NCI-H2196 treated with DMSO at 0.1 percent for 48 hours (cell line): ENCODE measurements at regions not wholly inside any gene's neighbourhood (a gene's known extent, or its start where the extent isn't known, plus 50 kb on each side); places are given as distances from the start of the nearest gene placed in this dataset.

ENCODE experiments used
- DNase-seq: peaks from one replicate; lab custom pipeline; 2025; ENCODE audit not compliant: unreplicated experiment; lab: John Stamatoyannopoulos, UW

DNA sequence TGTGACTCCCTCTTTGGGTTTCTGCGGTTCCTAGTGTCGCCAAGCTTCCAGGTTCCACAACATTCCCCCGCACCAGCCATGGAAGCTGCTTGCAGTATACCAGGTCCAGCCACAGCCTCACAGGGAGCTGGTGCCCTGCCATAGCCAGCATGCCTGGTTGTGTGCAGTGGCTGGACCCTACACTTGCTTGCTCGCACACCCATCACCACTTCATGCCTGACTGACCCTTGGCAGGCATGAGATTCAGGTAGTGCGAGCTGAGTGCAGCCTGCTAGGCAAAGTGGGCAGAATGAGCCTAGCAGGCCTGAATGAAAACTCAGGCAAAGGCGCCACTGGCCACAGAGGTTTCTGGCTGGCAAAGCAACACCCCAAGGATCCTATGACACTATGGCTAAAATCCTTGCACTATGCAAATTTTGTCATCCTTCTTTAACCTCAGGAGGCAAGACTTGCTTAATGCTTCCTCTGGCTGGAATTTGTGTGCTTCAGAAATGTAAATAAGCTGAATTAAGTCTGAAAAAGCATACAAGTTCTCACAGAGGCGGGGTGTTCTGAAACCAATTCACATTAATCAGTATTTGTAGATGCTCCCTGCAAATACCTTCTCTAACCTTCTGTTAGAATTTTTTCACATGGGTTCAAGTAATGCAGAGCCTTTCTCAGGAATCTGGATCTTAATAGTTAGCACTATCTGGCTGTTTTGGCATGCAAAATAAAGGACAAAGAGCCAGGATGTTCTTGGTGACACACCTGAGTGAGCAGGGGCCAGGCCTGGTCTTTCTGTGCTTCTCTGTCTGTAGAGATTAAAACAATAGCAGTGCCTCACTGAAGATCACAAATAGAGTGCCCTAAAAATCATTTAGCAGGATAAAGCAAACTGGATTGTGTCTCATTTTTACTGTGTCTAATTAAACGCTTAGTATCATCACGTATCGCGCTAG is 256.9 kb downstream of the GPATCH2 start:
- DNase-seq: no peak

DNA sequence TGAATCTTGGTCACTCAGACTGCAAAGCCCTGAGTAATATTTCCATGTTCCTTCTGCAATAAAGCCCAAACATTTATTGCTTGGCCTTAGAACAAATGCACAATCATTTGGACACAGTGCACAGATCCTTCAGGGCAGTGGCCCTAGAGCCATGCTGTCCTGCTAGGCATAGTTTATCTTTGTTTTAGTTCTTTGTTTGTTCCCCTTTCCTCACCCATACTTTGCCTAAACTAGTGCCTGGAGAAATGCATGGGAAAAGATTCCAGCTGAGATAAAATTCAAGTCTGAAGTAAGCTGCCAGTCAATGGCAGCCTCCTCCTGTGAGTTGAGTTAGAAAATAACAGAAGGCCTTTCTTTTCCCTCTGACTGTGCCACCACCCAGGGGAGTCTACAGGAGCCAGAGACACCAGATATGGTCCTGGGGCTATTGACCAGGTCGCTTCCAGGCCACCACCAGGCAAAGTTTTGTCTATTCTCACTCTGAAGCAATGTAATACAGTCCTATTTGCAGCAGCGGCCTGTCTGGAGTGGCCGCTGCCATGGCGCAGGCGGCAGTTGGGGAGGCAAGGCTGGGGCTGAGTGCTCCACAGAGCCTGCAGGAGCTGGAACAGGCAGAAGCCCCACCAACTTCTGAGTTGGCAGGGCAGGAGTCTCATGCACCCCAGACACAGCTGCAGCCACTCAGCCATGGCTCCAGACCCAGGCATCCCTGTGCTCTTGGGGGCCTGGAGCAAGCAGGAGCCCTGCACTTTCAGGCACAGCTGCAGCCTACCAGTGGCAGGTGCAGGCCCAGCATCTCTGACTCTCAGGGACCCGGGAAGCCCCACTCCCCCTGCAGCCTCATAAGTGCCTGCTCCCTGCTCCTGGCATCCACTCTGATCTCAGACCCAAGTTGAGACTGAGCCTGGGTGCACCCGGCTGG is 258.6 kb downstream of the GPATCH2 start:
- DNase-seq: no peak

DNA sequence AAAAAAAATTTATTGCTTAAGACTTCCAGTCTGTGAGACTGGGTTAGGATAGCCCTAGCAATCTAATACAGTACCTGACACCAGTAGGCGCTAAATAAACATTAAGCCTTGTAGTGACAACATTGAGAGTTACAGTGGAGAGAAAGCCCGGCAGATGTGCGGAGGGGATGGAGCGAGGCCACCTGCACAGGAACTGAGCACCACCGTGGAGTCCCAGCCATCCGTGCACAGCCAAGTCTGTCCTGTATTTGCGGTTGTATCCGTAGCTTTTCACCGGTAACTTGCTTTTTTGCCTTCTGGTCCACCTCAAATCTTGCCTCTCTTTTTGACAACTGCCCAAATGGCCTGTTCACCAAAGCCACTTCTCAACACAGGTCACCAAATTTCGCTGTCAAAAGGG is 260.1 kb downstream of the GPATCH2 start:
- DNase-seq: no peak

DNA sequence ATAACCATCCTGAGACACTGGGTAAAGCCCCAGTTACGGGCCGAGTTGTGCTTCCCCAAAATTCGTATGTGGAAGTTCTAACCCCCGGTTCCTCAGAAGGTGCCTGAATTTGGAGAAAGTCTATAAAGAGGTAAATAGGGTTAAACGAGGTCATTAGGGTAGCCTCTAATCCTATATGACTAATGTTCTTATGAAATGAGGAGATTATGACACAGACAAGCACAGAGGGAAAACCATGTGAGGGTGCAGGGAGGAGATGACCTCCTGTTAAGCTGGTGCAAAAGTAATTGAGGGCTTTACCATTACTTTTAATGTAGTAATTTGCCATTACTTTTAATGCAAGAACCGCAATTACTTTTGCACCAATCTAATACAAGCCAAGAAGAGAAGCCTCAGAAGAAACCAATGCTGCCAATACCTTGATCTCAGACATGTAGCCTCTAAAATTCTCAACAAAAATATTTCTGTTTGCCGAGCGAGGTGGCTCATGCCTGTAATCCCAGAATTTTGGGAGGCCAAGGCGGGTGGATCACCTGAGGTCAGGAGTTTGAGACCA is 260.8 kb downstream of the GPATCH2 start:
- no peak for DNase-seq

DNA sequence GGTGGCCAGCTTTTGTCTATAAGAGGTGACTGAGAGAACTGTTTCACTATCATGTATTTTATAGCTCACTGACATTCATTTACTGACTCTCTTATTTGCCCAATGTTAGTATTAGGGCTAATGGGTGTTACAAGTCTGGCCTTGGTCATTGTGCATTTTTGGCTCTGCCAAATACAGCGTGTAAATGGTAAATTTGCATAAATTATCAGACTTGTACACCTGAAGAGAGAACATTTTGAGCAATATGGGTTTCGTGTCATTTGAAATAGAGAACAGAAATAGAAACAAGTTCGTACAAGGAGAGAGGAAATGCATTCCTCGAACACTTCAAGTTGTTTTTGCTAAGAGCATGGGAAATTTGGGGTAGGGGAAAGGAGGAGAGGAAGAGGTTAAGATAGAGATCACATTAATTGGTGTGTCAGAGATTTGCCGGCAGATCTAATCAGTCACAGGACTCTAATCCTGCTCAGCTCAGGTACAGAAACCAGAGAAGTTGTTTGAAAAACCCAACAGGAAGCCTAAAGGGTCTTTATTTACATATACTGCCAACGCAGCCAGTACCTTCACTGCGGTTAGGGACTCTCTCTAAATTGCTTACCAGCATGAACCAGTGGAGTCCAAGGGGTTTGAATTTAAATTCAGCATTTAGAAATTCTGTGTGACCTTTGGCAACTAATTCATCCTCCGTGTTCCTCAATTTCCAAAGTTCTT is 261.5 kb downstream of the GPATCH2 start:
- DNase-seq: no peak

DNA sequence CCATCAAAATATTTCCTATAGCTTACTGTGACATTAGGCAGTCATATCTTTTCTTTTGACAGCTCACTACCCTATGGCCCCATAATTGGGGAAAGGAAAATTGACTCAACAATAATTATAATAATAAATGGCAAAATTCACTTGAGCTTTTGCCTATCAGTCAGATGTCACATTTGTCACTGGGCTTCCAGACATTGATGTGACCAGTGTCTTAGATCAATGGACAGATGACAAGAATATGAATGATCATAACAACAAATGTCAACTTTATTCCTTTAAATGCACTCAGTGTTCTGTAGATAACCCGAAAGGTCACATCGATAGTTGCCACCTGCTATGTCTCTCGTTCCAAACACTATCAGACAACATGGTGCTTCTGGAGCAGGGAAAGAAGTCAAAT is 266.7 kb downstream of the GPATCH2 start:
- no peak for DNase-seq

DNA sequence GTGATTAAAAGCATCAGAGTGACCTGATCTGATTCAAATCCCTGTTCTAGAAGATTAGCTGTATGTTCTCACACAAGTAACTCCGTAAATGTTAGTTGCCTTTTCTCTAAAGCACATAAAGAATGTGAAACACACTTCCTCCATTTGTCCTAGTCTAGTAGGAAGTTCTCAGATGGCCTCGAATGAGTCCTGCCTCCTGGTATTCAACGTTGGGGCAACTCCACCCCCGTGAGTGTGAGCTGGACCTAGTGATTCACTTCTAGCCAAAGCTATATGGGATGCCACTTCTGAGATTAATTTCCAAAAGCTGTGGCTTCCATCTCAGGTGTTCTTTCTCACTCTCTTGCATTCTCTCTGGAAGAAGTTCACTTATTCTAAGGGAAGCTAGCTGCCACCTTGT is 267.6 kb downstream of the GPATCH2 start:
- DNase-seq: no peak

DNA sequence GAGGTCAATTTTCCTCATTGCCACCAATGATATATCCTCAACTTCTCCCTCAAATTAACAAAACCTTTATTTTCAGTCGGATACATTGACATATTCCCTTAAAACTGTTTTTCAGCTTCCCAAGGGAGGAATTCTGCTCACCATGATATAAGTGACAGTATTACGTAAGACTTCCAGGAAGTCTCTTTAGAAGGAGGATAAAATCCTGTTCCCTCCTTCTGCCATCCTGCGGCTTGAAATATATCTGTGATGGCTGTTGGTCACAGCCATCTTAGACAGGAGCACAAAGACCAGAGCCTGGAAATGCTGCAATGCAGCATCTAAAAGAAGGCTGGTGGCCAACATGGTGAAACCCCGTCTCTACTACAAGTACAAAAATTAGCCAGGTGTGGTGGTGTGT is 270.4 kb downstream of the GPATCH2 start:
- DNase-seq: no peak

DNA sequence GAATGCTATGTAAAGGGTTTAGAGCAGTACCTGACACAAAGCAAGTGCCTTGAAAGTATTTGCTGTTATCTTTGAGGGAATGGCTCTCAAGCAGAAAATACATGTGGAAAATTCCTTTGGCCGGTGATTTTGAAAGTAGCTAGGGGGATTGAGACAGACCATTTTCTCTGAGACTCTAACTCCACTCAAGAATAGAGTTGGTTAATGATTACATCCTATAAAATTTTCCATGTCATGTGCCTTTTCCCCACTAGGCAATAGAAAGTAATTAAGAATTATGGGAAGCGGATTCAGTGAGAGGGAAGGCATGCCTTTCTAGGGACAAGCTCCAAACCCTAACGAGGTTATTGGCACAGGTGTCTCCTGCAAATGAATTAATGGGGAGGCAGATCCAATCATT is 276.0 kb downstream of the GPATCH2 start:
- DNase-seq: no peak

DNA sequence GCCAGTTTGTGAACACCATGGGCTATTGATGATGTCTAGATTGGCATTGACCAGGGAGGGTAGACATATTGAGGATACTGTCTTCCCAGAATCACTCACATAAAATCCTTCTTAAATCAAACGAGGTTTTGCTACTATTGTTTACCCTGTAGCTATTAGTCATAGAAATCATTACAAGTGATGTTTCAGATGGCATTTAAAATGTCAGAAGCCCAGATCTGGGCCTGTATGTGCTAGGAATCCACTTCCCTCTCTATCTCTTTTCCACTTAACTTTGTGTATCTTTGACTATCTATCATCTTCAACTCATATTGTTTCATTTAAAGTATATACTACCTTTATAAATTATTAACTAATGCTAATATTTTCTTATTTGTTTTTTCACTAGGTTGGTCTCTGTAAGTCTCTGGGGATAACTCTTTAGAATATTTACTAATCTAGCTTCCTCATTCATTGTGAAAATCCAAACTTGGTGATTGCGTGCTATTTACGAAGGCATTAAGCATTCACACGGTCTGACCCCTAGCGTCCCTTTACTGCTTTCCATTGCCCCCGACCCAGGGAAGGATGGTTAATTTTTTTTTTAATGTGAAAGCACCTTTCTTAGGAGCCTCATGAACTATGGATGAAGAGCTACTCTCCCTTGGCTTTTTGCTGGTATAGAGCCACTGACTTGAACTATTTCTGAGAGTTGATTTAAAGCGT is 281.8 kb downstream of the GPATCH2 start:
- no peak for DNase-seq

DNA sequence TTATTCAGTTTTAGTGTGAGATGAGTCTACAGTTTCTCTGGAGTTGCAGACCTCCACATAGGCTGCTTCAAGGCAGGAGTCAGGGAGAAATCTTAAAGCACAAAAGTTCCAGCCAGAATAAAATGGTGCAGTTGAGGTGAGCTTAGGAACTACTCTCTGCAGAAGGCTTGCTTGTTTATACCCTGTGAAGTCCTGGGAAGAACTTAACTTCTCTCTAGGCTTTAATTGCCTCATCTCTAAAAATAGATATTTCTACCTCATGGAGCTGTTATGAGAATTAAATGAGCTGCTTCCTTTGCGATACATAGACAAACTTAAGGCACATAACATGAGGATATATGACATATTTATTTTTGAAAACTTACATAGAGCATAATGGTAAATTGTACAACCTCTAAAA is 286.2 kb downstream of the GPATCH2 start:
- DNase-seq: no peak

DNA sequence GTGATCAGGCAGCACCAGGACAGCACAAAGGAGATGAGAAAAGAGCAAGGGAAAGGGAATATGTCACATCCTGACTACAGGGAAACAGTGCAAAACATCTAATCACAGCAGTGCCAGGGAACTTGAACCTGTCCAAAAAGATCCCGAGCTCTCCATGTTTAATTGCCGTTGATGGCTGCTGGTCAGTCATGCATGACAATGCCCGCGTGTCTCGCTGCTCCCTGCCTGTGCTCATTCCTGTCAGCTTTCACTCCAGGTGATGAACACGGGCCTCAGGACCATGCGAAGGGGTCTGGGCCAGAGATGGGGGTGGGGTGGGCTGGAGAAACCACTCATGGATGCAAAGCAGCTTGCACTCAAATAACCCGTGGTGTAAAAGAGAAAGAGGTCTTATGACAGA is 287.0 kb downstream of the GPATCH2 start:
- no peak for DNase-seq

DNA sequence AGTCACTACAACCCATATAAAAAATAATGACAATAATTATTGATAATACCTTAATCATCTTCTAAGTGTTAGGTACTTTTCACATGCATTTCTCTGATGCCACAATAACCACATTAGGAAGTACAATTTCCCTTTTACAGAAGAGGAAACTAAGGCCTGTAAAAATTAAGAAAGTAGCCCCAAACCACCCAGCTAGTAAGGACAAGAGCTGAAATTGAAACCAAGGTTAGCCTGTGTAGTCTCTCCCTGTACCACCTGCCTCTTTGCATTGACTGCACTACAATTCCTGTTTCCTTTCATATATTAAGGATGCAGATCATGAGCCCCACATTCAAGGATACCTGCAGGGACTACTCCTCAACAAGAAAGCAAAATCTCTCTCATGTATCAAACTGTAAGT is 288.8 kb downstream of the GPATCH2 start:
- no peak for DNase-seq

DNA sequence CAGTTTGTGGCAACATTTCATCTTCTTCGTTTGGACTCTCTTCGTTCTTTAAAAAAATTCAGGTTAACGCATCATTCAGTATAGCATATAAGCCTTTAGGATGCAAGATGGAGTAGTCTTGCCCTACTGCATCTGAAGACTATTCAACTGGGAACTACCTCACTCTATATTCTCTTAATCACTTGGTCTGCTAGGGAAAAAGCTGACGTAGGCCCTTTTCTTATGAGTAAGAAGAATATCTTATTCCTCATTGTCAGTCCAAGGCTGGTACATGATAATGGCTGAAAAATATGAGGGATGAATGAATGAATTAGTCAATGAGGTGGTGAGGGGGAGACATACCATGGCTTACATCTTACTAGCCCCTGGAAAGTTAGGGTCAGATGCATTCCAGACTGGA is 294.2 kb downstream of the GPATCH2 start:
- no peak for DNase-seq

DNA sequence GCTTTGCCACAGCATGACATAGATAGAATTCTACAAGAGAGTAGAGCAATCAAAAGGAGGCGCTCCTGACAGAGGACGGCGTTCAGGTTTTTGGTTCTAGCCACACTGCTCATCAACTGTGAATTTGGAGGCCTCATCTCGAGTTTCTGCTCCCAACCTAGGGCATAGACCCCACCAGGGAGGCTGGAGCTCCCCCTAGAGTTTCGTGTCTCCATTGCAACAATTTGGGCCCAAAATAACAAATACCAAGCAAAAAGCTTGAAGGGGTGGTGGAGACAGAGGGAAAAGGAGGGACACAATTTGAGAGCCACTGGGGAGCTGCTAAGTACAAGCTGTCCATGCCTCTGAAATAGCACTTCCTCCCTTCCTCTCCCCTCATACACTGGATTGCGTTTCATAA is 297.0 kb downstream of the GPATCH2 start:
- no peak for DNase-seq

DNA sequence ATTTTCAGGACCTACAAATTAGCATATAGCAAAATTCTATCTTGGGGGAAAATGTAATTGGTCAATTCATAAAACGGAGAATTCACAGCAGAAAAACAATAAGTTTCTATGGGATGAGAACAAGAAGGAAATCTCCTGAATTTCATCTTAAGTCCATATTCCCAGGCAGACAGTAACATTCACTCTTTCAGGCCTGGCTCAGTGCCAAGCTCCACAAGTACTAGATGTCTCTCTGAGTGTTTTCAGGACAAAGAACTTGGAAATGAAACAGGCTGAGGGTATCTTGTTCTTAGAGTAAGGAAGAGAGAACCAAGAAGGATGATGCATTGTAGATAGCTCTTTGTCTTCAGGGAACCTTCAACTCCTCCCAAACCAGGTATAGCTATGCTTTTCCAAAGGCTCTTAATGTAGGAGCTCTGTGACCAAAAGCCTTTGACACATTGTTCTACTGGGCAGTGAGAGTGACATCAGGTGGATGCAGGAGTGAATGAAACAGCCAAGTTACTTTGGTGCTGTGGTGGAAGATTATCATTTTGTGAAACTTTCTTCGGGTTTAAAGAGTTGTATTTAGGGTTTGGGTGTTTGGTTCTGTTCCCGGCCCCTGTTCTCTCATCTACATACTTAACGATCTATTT is 298.3 kb downstream of the GPATCH2 start:
- no peak for DNase-seq

DNA sequence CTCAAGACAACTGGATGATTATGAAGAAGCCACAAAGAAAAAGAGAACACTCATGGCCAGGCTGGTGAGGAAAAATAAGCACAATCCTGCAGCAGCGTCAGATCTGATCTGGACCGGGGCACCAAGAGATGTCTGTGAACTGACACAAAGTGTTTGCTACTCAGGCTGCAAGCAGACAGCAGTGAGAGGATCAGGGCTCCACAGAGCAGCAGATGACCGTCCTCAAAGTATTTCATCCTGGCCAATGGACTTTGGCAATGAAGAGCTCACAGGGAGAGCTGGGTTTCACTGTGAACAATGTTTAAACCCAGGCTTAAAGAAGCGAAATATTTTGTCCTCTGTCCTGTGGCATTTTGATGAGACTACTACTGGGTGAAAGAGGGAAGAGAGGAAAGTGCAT is 299.2 kb downstream of the GPATCH2 start:
- no peak for DNase-seq

DNA sequence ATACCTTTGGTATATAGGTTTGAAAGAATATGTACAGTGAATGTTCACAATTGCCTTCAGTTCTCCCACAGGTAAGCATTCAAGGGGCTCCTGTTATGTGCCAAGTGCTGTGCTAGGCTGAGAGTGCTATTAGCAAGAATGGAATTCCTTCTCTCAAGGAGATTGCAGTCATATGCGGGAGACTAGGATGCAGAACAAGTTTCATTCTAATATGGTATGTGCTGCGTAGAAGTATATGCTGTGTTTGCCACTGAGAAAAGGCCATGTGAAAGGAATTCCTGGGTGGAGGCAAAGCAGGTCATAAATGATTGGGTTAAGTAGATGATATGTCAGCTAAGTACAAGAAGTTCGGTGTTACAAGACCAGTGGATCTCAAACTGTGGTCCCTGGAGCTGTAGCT is 303.0 kb downstream of the GPATCH2 start:
- no peak for DNase-seq

DNA sequence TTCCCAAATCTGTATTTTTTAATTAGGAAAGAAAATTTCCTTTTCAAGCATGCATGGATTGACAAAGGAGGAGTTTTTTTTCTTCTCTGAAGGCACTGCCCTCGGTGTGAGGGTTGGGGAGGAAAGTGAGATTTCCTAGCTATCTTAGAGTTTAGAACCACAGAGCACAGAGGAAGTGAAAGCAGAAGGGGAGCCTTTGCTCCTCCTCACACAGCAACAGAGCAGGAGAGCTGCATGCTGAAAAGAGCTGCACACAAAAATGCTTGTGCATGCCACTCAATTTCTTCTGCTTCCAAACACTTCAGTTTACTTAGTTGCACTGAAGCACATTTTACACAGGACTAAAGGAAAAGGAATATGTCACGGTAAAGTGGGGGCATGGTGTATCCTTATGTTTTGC is 308.1 kb downstream of the GPATCH2 start:
- DNase-seq: no peak

DNA sequence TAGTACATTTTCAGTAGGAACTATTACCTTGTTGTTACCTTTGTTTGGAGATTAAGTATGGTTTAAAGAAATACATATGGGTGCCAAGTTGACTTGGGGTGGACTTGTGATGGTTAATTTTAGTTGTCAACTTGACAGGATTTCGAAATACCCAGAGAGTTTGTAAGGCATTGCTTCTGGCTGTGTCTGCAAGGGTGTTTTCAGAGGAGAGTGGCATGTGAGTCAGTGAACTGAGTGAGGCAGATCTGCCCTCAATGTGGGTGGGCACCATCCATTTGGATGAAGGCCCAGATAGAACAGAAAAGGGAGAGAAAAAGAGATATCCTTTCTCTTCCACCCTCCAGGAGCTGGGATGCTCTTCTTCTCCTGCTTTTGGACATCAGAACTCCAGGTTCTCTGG is 315.5 kb downstream of the GPATCH2 start:
- no peak for DNase-seq
